ENCODE measurements at regions not wholly inside any gene's neighbourhood (a gene's known extent, or its start where the extent isn't known, plus 50 kb on each side); places are given as distances from the start of the nearest gene placed in this dataset.

- in situ Hi-C loops (cut with MboI; ENCODE audit: low sequenced_read_pairs, unreplicated experiment) = no loop called here
- no peak for TF ChIP-seq CTCF (IDR thresholded peaks at IDR 0.05; ENCODE audit: borderline replicate concordance, control extremely low read depth, extremely low read depth, insufficient read depth, missing control alignments)
- DNase-seq (ENCODE audit: low spot score) = no peak
Measured at GRCh38 chr2:14756981-14757657, 124.6 kb downstream of the LRATD1 start.

GRCh38 chr2:14759082-14759481, 126.6 kb downstream of the LRATD1 start:
- DNase-seq (ENCODE audit: low spot score) = no peak
- TF ChIP-seq CTCF (IDR thresholded peaks at IDR 0.05; ENCODE audit: borderline replicate concordance, control extremely low read depth, extremely low read depth, insufficient read depth, missing control alignments) = no peak
- in situ Hi-C loops (cut with MboI; ENCODE audit: low sequenced_read_pairs, unreplicated experiment) = no loop called here

GRCh38 chr2:14760169-14760568, 127.7 kb downstream of the LRATD1 start:
- TF ChIP-seq CTCF (IDR thresholded peaks at IDR 0.05; ENCODE audit: borderline replicate concordance, control extremely low read depth, extremely low read depth, insufficient read depth, missing control alignments) = no peak
- no peak for DNase-seq (ENCODE audit: low spot score)
- in situ Hi-C loops (cut with MboI; ENCODE audit: low sequenced_read_pairs, unreplicated experiment) = no loop called here

- DNase-seq (ENCODE audit: low spot score) = no peak
Measured at GRCh38 chr2:14761118-14761517, 128.6 kb downstream of the LRATD1 start.

GRCh38 chr2:14773696-14774095, 141.2 kb downstream of the LRATD1 start:
- in situ Hi-C loops (cut with MboI; ENCODE audit: low sequenced_read_pairs, unreplicated experiment) = no loop called here

More at GRCh38 chr2:14761118-14761517, 128.6 kb downstream of the LRATD1 start:
- TF ChIP-seq CTCF (IDR thresholded peaks at IDR 0.05; ENCODE audit: borderline replicate concordance, control extremely low read depth, extremely low read depth, insufficient read depth, missing control alignments) = no peak
- in situ Hi-C loops (cut with MboI; ENCODE audit: low sequenced_read_pairs, unreplicated experiment) = no loop called here

GRCh38 chr2:14774436-14774968, 142.0 kb downstream of the LRATD1 start:
- in situ Hi-C loops (cut with MboI; ENCODE audit: low sequenced_read_pairs, unreplicated experiment) = no loop called here
- no peak for DNase-seq (ENCODE audit: low spot score)
- no peak for TF ChIP-seq CTCF (IDR thresholded peaks at IDR 0.05; ENCODE audit: borderline replicate concordance, control extremely low read depth, extremely low read depth, insufficient read depth, missing control alignments)

More at GRCh38 chr2:14773696-14774095, 141.2 kb downstream of the LRATD1 start:
- no peak for DNase-seq (ENCODE audit: low spot score)
- no peak for TF ChIP-seq CTCF (IDR thresholded peaks at IDR 0.05; ENCODE audit: borderline replicate concordance, control extremely low read depth, extremely low read depth, insufficient read depth, missing control alignments)
